ENCODE measurements at regions not wholly inside any gene's neighbourhood (a gene's known extent, or its start where the extent isn't known, plus 50 kb on each side); places are given as distances from the start of the nearest gene placed in this dataset.

DNA sequence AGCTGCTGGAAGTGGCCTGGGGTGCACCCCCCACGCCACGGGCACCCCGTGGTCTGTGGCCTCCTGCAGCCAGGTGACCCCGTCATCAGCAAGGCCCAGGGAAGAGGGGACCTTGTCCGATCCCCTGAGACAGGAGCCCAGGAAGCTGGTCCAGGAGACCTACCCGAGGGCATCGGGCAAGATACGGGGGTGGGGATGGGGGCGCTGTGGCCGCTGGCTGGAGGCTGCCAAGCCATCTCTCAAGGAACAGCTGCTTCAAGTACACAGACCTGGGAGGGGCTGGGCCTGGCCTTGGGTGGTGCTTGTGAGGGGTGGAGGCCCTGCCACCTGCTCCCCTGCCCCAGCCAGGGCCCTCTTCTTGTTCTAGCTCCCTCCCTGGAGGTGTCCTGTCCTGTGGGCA is 1272.1 kb downstream of the BRD1 start:
- H3K9me3 ChIP-seq = no peaks in the 10 kb centered on the region
- H3K27ac ChIP-seq = no peak overlapping the region
- no peak overlapping the region for H3K4me3 ChIP-seq
- H3K27me3 ChIP-seq = no peaks in the 10 kb centered on the region
- H3K4me1 ChIP-seq = no peaks in the 10 kb centered on the region
- DNase-seq (ENCODE audit: low spot score in 2 of 2) = no peak
- no peaks in the 10 kb centered on the region for H3K36me3 ChIP-seq
- WGBS, 2 donors = 76 to 84% methylated on average over 9 to 10 of the region's 10 CpGs
- TF ChIP-seq POLR2A (IDR thresholded peaks at IDR 0.05) (no peak), EP300 (IDR thresholded peaks at IDR 0.05) (no peak)
- TF ChIP-seq, protein P1, sequence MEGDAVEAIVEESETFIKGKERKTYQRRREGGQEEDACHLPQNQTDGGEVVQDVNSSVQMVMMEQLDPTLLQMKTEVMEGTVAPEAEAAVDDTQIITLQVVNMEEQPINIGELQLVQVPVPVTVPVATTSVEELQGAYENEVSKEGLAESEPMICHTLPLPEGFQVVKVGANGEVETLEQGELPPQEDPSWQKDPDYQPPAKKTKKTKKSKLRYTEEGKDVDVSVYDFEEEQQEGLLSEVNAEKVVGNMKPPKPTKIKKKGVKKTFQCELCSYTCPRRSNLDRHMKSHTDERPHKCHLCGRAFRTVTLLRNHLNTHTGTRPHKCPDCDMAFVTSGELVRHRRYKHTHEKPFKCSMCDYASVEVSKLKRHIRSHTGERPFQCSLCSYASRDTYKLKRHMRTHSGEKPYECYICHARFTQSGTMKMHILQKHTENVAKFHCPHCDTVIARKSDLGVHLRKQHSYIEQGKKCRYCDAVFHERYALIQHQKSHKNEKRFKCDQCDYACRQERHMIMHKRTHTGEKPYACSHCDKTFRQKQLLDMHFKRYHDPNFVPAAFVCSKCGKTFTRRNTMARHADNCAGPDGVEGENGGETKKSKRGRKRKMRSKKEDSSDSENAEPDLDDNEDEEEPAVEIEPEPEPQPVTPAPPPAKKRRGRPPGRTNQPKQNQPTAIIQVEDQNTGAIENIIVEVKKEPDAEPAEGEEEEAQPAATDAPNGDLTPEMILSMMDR (IDR thresholded peaks at IDR 0.05) = no peak

GRCh38 chr22:48554893-48555572 is 1272.6 kb downstream of the BRD1 start:
- Histone ChIP-seq H3K4me3 (no peak overlapping the region), H3K9me3 (no peaks in the 10 kb centered on the region), H3K27ac (no peak overlapping the region), H3K4me1 (no peaks in the 10 kb centered on the region), H3K36me3 (no peaks in the 10 kb centered on the region), H3K27me3 (no peaks in the 10 kb centered on the region)
- 66 to 73% methylated on average over 20 to 22 of the region's 22 CpGs for WGBS, 2 donors
- no peak for DNase-seq (ENCODE audit: low spot score in 2 of 2)
- TF ChIP-seq POLR2A (IDR thresholded peaks at IDR 0.05) (no peak), EP300 (IDR thresholded peaks at IDR 0.05) (no peak)
- TF ChIP-seq, protein P1 (IDR thresholded peaks at IDR 0.05) = no peak

DNA sequence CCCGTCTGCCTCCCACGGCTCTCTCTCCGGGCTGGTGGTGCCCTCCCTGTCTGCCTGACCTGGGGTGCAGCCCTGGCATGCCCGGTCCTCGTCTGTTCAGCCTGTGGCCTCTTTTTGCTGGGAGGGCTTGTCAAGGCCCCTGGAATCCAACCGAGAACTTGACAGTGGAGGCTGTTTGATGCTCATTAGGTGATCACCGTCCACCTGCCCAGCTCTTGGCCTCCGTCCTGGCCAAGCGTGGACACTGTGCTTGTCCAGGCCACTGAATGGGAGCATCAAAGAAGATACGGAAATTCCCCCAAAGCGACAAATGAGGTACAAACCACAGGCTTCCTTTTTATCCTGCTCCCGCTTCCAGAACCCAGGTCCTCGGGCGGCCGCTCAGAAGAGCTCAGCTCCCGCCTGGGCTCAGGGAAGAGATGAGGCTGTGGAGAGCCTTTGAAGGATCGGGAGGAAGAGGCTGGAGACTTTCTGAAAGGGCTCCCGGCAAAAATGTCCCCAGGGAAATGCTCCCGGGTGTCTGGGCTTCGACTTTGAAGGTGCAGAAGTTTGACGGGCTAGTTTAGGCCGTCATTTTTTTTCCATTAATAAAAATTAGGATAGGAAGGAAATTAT is 1273.9 kb downstream of the BRD1 start:
- H3K27ac ChIP-seq = no peak overlapping the region
- H3K4me1 ChIP-seq = no peaks in the 10 kb centered on the region
- H3K4me3 ChIP-seq = no peak overlapping the region
- H3K27me3 ChIP-seq = no peaks in the 10 kb centered on the region
- no peaks in the 10 kb centered on the region for H3K9me3 ChIP-seq
- no peak for DNase-seq (ENCODE audit: low spot score in 2 of 2)
- no peaks in the 10 kb centered on the region for H3K36me3 ChIP-seq
- WGBS, 2 donors = 82 to 84% methylated on average over 21 to 22 of the region's 22 CpGs
- TF ChIP-seq POLR2A (IDR thresholded peaks at IDR 0.05) = no peak
- TF ChIP-seq, protein P1 (IDR thresholded peaks at IDR 0.05) = no peak
- no peak for TF ChIP-seq EP300 (IDR thresholded peaks at IDR 0.05)

DNA sequence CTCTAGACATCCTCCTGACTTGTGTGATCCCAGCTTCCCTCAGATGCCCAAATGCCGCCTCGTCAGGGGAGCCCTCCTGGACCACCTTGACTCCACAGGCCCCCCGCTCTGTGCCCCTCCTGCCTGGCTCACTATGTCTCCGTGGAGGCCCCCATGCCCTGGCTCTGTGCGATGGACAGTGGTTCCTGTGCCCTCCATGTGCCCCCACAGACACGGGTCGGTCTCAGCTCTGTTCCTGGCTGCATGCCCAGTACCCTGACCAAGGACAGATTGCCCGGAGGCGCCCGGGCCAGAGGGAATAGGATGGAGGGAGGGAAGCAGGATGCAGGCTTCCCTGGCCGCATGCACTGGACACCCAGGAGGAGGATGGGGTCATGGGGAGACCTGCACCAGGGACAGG is 1274.6 kb downstream of the BRD1 start:
- no peak for TF ChIP-seq POLR2A (IDR thresholded peaks at IDR 0.05)
- Histone ChIP-seq H3K27me3 (no peaks in the 10 kb centered on the region), H3K27ac (no peak overlapping the region), H3K4me1 (no peaks in the 10 kb centered on the region), H3K4me3 (no peak overlapping the region), H3K36me3 (no peaks in the 10 kb centered on the region), H3K9me3 (no peaks in the 10 kb centered on the region)
- no peak for DNase-seq (ENCODE audit: low spot score in 2 of 2)
- 68 to 75% methylated on average over 8 to 11 of the region's 11 CpGs for WGBS, 2 donors

DNA sequence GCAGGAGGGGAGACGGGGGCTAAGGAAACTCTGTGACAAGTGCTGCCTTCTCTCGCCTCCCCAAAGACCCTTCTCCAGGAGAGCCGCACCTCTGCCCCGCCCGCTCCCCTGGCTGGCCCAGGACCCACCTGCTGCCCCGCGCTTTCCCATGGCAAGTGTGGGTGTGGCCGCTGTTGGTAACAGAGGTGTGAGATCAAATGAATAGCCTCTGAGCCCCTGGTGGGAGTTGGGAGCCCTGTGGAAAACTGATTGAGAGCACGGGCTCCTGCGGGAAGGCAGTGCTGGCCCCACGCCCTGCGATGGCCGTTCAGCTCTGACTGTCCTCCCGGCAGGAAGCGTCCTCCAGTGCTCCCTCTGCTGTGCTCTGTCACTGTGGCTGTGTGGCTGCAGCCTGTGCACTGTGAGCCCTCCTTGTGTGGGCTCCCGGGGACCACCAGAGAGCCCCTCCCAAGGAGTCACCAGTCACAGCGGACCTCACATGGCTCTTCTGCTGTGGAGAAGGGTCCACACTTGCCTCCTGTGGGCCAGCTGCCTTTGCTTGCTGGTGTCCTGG is 1275.9 kb downstream of the BRD1 start:
- no peaks in the 10 kb centered on the region for H3K27me3 ChIP-seq
- TF ChIP-seq EP300 (IDR thresholded peaks at IDR 0.05) (no peak), POLR2A (IDR thresholded peaks at IDR 0.05) (no peak)
- TF ChIP-seq, protein P1 (IDR thresholded peaks at IDR 0.05) = no peak
- no peak for DNase-seq (ENCODE audit: low spot score in 2 of 2)
- H3K27ac ChIP-seq = no peak overlapping the region
- no peak overlapping the region for H3K4me3 ChIP-seq
- no peaks in the 10 kb centered on the region for H3K36me3 ChIP-seq
- no peaks in the 10 kb centered on the region for H3K4me1 ChIP-seq
- WGBS, 2 donors = 75 to 88% methylated on average over 12 to 17 of the region's 17 CpGs
- H3K9me3 ChIP-seq = no peaks in the 10 kb centered on the region

Data from tibial nerve (tissue), 4 donors.